ENCODE measurements at regions not wholly inside any gene's neighbourhood (a gene's known extent, or its start where the extent isn't known, plus 50 kb on each side); places are given as distances from the start of the nearest gene placed in this dataset.

DNA sequence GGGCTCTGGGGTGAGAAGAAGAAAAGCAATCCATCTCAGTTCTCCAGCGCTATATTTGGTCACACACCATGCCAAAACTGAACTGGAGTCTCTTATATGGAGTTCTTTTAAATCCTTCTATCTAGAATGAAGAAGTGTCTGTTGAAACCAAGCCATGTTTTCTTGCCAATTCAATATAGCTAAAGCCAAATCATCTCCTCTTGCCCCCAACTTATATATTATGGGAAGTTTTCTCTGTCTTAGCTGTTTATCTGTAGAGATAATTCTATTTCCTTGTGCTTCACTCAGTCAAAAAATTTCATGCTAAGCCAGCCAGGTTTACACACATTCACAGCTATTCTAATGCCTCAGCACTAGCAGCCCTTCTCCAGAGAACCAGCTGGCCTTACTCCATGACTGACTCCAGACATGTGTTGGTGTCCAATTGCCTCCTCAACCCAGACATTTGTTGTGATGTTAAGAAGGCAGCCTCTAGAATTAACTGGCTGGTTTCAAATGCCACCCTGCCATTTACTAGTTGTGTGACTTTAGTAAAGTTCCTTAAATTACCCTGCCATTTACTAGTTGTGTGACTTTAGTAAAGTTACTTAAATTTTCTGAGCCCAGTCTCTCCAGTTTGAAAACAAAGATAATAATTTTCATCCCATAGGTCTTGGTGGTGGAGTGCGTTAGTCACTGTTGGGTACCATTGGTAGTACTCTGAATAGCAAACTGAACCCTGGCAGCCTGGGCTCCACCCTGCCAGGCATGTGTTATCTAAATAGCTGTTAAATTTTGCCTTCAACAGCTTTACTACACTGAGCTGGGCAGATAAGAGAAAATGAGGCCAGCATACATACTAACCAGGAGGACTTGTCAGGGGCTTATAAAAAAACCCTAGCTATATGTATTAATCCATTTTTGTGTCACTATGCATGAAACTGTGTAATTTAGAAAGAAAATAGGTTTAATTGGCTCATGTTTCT, 525.1 kb downstream of the LMO7 start:
- no peak for TF ChIP-seq GATA3 (IDR thresholded peaks at IDR 0.05; ENCODE audit: low read depth, low read length)
- no peak for TF ChIP-seq GATA2 (IDR thresholded peaks at IDR 0.05; ENCODE audit: low read depth, low read length)
